ENCODE measurements at regions not wholly inside any gene's neighbourhood (a gene's known extent, or its start where the extent isn't known, plus 50 kb on each side); places are given as distances from the start of the nearest gene placed in this dataset.

DNA sequence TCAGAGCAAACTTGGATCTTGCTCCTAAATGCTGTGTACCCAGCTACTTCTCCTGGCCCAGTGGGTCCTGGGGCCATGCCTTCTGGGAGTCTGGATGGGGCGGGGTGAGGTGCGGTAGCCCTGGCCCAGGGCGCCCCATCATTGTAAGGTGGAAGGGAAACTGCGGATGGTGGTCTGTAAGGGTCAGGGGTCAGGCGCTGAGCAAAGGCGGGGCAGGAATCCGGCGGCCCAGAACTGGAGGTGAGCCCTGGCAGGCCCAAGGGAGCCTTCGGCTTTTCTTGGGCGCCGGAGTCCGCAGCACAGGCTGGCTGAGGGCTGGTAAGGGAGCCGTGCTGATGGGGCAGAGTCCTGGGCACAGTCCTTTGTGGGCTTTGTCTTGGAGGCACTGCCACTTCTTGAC is 66.5 kb upstream of the CTBP2 start:
- H3K4me3 Mint-ChIP-seq = no peak overlapping the region
- no peak overlapping the region for H3K27ac Mint-ChIP-seq
- H3K4me1 Mint-ChIP-seq (ENCODE audit: unreplicated experiment) = peaks cover 12% of the 10 kb centered on the region
- TF ChIP-seq, protein P1, sequence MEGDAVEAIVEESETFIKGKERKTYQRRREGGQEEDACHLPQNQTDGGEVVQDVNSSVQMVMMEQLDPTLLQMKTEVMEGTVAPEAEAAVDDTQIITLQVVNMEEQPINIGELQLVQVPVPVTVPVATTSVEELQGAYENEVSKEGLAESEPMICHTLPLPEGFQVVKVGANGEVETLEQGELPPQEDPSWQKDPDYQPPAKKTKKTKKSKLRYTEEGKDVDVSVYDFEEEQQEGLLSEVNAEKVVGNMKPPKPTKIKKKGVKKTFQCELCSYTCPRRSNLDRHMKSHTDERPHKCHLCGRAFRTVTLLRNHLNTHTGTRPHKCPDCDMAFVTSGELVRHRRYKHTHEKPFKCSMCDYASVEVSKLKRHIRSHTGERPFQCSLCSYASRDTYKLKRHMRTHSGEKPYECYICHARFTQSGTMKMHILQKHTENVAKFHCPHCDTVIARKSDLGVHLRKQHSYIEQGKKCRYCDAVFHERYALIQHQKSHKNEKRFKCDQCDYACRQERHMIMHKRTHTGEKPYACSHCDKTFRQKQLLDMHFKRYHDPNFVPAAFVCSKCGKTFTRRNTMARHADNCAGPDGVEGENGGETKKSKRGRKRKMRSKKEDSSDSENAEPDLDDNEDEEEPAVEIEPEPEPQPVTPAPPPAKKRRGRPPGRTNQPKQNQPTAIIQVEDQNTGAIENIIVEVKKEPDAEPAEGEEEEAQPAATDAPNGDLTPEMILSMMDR (conservative IDR thresholded peaks at IDR 0.05) = no peak
- H3K27me3 Mint-ChIP-seq = peaks cover 4% of the 10 kb centered on the region
- H3K36me3 Mint-ChIP-seq = no peaks in the 10 kb centered on the region
- no peaks in the 10 kb centered on the region for H3K9me3 Mint-ChIP-seq
- no peak for DNase-seq (ENCODE audit: extremely low spot score, unreplicated experiment)

DNA sequence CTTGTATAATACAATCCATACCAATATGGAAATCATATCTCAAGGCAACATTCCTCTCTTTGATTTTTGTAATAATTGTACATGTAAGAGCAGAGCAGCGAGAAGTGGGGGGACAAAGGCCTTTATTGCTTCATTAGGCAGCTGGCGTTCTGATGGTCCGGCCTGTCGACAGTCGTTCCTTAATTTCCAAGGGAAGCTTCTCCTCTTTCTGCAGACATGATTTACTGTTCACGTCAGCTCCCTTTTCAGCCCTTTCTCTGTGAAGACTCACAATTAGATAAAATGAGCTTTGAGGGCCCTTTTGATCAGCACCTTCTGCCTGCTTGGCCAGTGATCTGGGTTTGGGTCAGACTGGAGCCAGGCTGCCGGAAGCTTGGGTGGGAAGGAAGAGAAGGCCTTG is 65.6 kb upstream of the CTBP2 start:
- TF ChIP-seq, protein P1 (conservative IDR thresholded peaks at IDR 0.05) = no peak
- H3K36me3 Mint-ChIP-seq = no peaks in the 10 kb centered on the region
- H3K27ac Mint-ChIP-seq = no peak overlapping the region
- H3K4me1 Mint-ChIP-seq (ENCODE audit: unreplicated experiment) = peaks cover 6% of the 10 kb centered on the region
- no peaks in the 10 kb centered on the region for H3K9me3 Mint-ChIP-seq
- DNase-seq (ENCODE audit: extremely low spot score, unreplicated experiment) = no peak
- no peak overlapping the region for H3K4me3 Mint-ChIP-seq
- H3K27me3 Mint-ChIP-seq = peaks cover 4% of the 10 kb centered on the region

DNA sequence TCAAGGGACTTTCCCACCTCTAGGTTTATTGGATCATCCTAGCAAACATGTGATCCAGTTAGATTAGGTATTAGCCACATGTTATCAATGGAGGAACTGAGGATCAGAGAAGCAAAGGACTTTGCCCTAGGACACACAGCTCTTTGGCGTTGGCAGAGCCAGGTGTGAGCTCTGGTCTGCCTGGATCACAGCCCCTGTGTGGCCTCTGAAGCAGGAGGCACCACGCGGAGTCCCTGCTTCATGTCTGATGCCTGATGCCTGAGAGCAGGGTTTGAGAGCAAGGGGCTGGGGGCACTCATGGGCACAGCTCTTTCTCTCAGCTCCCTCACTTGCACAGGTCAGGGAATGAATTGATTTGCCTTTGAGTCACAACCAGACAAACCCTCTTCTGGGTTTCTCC is 64.7 kb upstream of the CTBP2 start:
- no peaks in the 10 kb centered on the region for H3K36me3 Mint-ChIP-seq
- H3K9me3 Mint-ChIP-seq = no peaks in the 10 kb centered on the region
- H3K4me1 Mint-ChIP-seq (ENCODE audit: unreplicated experiment) = peaks cover 6% of the 10 kb centered on the region
- no peak overlapping the region for H3K27ac Mint-ChIP-seq
- TF ChIP-seq, protein P1 (conservative IDR thresholded peaks at IDR 0.05) = no peak
- DNase-seq (ENCODE audit: extremely low spot score, unreplicated experiment) = peak; percentile 20
- no peak overlapping the region for H3K4me3 Mint-ChIP-seq
- peaks cover 4% of the 10 kb centered on the region for H3K27me3 Mint-ChIP-seq

DNA sequence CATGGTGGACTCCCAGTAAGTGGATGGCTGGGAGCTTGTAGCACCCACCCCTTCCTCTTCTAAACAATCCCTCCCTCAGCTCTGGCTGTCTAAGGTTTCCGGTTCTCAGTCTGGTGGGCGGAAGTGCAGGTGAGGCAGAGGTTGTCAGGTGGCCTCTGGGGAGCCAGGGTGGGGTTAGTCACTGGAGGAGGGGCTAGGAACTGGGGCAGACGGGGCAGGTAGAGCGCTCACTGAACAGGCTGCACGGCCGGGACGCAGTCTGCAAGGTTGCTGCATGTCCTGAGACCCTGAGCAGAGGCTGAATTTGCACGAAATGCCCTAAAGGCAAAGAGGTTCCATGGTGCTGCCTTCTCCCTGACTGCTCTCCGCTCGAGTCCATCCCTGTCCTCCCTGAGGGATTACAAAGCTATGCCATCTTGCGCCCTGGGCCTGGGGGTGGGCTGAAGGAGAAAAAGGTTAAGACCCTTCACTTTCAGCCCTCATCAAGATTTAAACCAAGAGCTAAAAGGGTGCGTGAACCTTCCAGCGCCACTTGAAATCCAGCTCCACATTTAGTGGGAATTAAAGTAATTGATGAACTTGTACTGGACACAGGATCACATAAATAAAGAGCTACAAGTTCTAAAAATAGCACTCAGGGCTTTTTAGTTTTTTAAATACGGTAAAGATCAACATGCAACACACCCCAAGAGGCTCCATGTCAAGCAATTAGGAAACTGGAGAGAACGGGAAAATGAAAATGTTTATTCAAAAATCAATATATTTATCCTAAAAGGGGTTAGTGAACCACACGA is 62.3 kb upstream of the CTBP2 start:
- no peak overlapping the region for H3K4me3 Mint-ChIP-seq
- H3K27me3 Mint-ChIP-seq = no peaks in the 10 kb centered on the region
- no peak for DNase-seq (ENCODE audit: extremely low spot score, unreplicated experiment)
- H3K36me3 Mint-ChIP-seq = no peaks in the 10 kb centered on the region
- no peak overlapping the region for H3K27ac Mint-ChIP-seq
- H3K9me3 Mint-ChIP-seq = no peaks in the 10 kb centered on the region
- TF ChIP-seq, protein P1 (conservative IDR thresholded peaks at IDR 0.05) = no peak
- peaks cover 6% of the 10 kb centered on the region for H3K4me1 Mint-ChIP-seq (ENCODE audit: unreplicated experiment)

DNA sequence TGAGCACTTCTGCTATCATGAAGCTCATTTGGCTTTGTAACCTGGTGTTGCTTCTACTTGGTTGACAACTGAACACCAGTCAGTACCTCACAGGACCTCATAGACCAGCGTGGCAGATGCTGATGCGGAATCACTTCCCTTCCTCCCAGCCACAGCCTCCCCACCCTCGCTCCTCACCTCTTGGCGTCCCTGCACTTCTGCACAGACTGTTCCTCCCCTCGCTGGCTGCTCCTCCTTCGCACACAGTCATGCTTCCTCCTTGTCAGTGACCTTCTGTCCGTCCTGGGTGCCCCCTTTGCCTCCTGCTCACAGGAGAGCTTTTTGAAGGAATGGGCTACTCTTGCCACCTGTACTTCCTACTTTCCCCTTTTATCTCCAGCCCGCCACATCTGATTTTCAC is 61.4 kb upstream of the CTBP2 start:
- Mint-ChIP-seq H3K27ac (no peak overlapping the region), H3K4me3 (no peak overlapping the region), H3K27me3 (no peaks in the 10 kb centered on the region), H3K4me1 (ENCODE audit: unreplicated experiment) (peaks cover 6% of the 10 kb centered on the region), H3K9me3 (no peaks in the 10 kb centered on the region), H3K36me3 (no peaks in the 10 kb centered on the region)
- DNase-seq (ENCODE audit: extremely low spot score, unreplicated experiment) = no peak
- TF ChIP-seq, protein P1 (conservative IDR thresholded peaks at IDR 0.05) = no peak

Measured in type B pancreatic cell (in vitro differentiated cells).